Superior temporal gyrus (tissue), 1 donor: ENCODE measurements at regions not wholly inside any gene's neighbourhood (a gene's known extent, or its start where the extent isn't known, plus 50 kb on each side); places are given as distances from the start of the nearest gene placed in this dataset.

Experiments
- DNase-seq: peaks from one replicate; pipeline ENCODE4 v3.0.0-alpha.2; 2016; ENCODE audit errors: extremely low spot score

DNA sequence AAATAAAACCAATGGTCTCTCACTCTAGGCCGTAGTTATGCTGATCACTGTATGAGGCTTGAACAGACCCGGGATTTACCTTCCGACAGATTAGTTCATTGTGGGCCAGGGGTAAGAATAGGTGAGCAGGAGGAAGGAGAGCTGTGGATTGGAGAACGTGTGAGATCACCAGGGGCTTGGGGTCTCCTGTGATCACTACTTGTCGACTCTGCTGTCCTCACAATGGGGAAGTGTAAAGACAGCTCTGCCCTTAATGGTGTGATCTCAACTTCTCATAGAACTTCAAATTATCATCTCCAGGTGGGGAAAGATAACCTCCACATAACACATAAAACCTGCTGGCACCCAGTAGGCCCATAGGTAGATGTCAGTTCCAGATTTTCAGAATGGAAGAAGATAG is 56.2 kb upstream of the RPS6KA3 start:
- DNase-seq: no peak

DNA sequence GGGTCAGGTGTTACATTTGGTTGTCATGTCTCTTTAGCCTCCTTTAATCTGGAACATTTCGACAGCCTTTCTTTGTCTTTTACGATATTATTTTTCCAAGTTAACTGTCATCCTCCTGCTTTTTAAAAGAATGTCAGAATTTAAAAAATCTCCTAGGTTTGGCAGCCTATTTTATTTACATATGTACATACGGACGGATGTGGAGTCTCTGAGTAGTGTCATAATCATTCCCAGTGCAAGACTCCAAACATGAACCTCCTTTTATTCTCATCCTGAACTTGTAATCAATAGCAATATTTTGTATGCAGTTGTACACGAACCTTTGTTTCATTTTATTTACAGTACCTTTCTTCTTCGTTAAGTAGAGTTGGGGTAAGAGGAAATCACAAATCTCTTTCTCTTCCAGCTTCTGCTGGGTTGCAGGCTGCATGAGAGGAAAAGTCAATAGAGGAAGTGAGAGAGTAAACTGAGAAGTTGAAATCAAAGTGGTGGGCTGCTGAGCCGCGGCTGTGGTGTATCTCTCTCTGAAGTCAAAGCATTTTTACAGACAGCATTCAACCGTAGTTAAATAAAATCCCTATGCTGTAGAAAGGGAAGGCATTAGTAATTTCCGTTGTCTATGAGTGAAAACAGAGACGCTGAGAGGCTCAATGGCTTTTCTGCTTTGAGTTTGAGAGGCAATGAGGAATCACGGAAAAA is 53.9 kb upstream of the RPS6KA3 start:
- DNase-seq: no peak

DNA sequence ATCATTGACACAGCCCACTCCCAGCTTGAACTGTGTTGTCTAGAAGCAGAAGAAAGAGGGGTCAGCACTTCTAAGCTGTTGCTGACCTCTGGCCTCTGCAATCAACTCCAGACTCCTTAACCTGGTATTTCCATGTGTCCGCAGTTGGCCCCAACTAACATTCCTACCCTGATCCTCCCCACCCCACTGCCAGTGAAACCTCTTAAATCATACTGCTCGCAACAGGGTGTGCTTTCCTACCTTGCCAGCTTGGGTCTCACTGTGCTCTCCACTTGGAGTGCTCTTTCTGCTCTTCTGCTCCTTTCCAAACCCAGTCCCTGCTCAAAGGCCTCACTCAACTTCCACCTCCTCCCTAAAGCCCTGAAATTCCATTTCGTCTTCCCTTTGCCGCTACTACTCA is 52.3 kb upstream of the RPS6KA3 start:
- no peak for DNase-seq

DNA sequence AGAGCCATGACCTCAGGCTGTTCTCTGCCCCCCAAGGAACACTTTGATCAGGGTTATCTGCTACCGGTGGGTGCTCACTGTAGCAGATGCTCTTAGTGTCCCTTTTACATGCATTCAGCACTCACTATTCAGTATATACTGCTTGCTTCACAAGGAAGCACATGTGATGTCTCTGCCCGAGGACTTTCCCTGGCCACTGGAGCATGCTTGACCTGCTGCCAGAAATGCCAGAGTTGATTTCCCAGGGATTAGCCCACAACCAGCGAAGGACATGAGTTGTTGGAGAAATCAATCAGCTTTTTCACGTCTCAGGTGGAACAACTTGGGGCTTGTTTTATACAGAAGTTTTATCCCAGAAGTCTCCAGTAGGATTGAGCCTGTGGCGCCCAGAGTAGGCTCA is 51.2 kb upstream of the RPS6KA3 start:
- no peak for DNase-seq
